ENCODE measurements at regions not wholly inside any gene's neighbourhood (a gene's known extent, or its start where the extent isn't known, plus 50 kb on each side); places are given as distances from the start of the nearest gene placed in this dataset.

DNA sequence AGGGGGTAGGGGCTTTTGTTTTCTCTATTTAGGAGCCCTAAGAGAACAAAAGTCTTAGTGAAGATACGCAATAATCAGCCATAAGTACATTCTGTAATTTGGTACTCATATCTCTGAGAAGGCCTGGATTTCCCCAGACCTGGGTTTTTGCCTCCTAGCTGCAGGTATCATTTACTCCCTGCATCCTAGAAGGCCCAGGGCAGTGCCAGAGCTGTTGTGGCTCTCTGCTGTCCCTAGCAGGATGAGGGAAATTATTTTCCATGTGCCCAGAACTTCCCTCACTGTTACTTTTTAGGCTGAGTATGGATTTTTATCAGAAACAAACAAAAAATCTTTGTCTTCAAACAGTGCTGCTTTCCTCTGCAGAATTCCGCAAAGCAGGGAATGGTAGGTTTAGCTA is 192.5 kb upstream of the SYT1 start:
- TF ChIP-seq SIN3A (IDR thresholded peaks at IDR 0.05; ENCODE audit: borderline replicate concordance, low read depth, low read length) (no peak), EP300 (IDR thresholded peaks at IDR 0.05; ENCODE audit: borderline replicate concordance in 1 of 2, low read depth in 1 of 2, low read length in 1 of 2) (no peak), YY1 (IDR thresholded peaks at IDR 0.05; ENCODE audit: low read depth) (no peak), POLR2AphosphoS5 (IDR thresholded peaks at IDR 0.05; ENCODE audit: low read depth, low read length) (no peak), SMC3 (IDR thresholded peaks at IDR 0.05; ENCODE audit: low read depth, low read length) (no peak), MXI1 (IDR thresholded peaks at IDR 0.05; ENCODE audit: low read depth, low read length) (no peak), ELF1 (IDR thresholded peaks at IDR 0.05) (no peak), RFX5 (IDR thresholded peaks at IDR 0.05; ENCODE audit: low read length) (no peak)
- TF ChIP-seq, protein P1, sequence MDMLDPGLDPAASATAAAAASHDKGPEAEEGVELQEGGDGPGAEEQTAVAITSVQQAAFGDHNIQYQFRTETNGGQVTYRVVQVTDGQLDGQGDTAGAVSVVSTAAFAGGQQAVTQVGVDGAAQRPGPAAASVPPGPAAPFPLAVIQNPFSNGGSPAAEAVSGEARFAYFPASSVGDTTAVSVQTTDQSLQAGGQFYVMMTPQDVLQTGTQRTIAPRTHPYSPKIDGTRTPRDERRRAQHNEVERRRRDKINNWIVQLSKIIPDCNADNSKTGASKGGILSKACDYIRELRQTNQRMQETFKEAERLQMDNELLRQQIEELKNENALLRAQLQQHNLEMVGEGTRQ (IDR thresholded peaks at IDR 0.05; ENCODE audit: borderline replicate concordance, low read depth, low read length) = no peak
- TF ChIP-seq, protein P2, sequence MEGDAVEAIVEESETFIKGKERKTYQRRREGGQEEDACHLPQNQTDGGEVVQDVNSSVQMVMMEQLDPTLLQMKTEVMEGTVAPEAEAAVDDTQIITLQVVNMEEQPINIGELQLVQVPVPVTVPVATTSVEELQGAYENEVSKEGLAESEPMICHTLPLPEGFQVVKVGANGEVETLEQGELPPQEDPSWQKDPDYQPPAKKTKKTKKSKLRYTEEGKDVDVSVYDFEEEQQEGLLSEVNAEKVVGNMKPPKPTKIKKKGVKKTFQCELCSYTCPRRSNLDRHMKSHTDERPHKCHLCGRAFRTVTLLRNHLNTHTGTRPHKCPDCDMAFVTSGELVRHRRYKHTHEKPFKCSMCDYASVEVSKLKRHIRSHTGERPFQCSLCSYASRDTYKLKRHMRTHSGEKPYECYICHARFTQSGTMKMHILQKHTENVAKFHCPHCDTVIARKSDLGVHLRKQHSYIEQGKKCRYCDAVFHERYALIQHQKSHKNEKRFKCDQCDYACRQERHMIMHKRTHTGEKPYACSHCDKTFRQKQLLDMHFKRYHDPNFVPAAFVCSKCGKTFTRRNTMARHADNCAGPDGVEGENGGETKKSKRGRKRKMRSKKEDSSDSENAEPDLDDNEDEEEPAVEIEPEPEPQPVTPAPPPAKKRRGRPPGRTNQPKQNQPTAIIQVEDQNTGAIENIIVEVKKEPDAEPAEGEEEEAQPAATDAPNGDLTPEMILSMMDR (IDR thresholded peaks at IDR 0.05) = no peak
- TF ChIP-seq, protein P3, sequence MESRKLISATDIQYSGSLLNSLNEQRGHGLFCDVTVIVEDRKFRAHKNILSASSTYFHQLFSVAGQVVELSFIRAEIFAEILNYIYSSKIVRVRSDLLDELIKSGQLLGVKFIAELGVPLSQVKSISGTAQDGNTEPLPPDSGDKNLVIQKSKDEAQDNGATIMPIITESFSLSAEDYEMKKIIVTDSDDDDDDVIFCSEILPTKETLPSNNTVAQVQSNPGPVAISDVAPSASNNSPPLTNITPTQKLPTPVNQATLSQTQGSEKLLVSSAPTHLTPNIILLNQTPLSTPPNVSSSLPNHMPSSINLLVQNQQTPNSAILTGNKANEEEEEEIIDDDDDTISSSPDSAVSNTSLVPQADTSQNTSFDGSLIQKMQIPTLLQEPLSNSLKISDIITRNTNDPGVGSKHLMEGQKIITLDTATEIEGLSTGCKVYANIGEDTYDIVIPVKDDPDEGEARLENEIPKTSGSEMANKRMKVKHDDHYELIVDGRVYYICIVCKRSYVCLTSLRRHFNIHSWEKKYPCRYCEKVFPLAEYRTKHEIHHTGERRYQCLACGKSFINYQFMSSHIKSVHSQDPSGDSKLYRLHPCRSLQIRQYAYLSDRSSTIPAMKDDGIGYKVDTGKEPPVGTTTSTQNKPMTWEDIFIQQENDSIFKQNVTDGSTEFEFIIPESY (IDR thresholded peaks at IDR 0.05; ENCODE audit: borderline replicate concordance, low read depth) = no peak
- TF ChIP-seq, protein P4, sequence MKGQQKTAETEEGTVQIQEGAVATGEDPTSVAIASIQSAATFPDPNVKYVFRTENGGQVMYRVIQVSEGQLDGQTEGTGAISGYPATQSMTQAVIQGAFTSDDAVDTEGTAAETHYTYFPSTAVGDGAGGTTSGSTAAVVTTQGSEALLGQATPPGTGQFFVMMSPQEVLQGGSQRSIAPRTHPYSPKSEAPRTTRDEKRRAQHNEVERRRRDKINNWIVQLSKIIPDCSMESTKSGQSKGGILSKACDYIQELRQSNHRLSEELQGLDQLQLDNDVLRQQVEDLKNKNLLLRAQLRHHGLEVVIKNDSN (IDR thresholded peaks at IDR 0.05; ENCODE audit: borderline replicate concordance, low read depth) = no peak
- TF ChIP-seq, protein P5, sequence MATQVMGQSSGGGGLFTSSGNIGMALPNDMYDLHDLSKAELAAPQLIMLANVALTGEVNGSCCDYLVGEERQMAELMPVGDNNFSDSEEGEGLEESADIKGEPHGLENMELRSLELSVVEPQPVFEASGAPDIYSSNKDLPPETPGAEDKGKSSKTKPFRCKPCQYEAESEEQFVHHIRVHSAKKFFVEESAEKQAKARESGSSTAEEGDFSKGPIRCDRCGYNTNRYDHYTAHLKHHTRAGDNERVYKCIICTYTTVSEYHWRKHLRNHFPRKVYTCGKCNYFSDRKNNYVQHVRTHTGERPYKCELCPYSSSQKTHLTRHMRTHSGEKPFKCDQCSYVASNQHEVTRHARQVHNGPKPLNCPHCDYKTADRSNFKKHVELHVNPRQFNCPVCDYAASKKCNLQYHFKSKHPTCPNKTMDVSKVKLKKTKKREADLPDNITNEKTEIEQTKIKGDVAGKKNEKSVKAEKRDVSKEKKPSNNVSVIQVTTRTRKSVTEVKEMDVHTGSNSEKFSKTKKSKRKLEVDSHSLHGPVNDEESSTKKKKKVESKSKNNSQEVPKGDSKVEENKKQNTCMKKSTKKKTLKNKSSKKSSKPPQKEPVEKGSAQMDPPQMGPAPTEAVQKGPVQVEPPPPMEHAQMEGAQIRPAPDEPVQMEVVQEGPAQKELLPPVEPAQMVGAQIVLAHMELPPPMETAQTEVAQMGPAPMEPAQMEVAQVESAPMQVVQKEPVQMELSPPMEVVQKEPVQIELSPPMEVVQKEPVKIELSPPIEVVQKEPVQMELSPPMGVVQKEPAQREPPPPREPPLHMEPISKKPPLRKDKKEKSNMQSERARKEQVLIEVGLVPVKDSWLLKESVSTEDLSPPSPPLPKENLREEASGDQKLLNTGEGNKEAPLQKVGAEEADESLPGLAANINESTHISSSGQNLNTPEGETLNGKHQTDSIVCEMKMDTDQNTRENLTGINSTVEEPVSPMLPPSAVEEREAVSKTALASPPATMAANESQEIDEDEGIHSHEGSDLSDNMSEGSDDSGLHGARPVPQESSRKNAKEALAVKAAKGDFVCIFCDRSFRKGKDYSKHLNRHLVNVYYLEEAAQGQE (IDR thresholded peaks at IDR 0.05; ENCODE audit: low read depth, low read length) = no peak
